ENCODE measurements at regions not wholly inside any gene's neighbourhood (a gene's known extent, or its start where the extent isn't known, plus 50 kb on each side); places are given as distances from the start of the nearest gene placed in this dataset.

GRCh38 chr4:37001688-37002436, 242.7 kb upstream of the NWD2 start (continued):
- TF ChIP-seq TGIF2 (CRISPR knock-in tag; IDR thresholded peaks at IDR 0.05) (no peak), TRIM24 (IDR thresholded peaks at IDR 0.05) (peak in 1 of 2 experiments; percentile 26; a peak in 1 of 4 replicates), SMAD3 (CRISPR knock-in tag; conservative IDR thresholded peaks at IDR 0.05) (0 out of 2 replicates have a peak, but pooled peaks have one; percentile 13), ZFX (CRISPR knock-in tag; IDR thresholded peaks at IDR 0.05) (peak; percentile 94), TAL1 (IDR thresholded peaks at IDR 0.05) (no peak), PHF8 (IDR thresholded peaks at IDR 0.05; ENCODE audit: borderline replicate concordance, low read length) (peak; percentile 84), POLR2H (tag; IDR thresholded peaks at IDR 0.05; ENCODE audit: low read depth) (peak; percentile 82), TAF1 (IDR thresholded peaks at IDR 0.05; ENCODE audit: control insufficient read depth, extremely low read depth, insufficient read depth, low read length, severe bottlenecking) (peak; percentile 82), ZSCAN29 (IDR thresholded peaks at IDR 0.05) (no peak), SREBF1 (IDR thresholded peaks at IDR 0.05; ENCODE audit: borderline replicate concordance, low read depth, low read length) (no peak), NR1H2 (CRISPR knock-in tag; IDR thresholded peaks at IDR 0.05) (no peak), ZNF217 (CRISPR knock-in tag; IDR thresholded peaks at IDR 0.05) (no peak), GABPA (tag; conservative IDR thresholded peaks at IDR 0.05; ENCODE audit: low read depth) (peak; percentile 84), E2F6 (IDR thresholded peaks at IDR 0.05; ENCODE audit: borderline replicate concordance in 1 of 2, extremely low read depth in 1 of 2, insufficient read depth in 1 of 2, insufficient read length in 1 of 2, low read depth in 1 of 2, low read length in 1 of 2, poor library complexity in 1 of 2, severe bottlenecking in 1 of 2) (peak in 1 of 2 experiments; percentile 6), TBP (optimal IDR thresholded peaks at IDR 0.05; ENCODE audit: low read depth, low read length) (peak; percentile 45), BDP1 (IDR thresholded peaks at IDR 0.05; ENCODE audit: insufficient read depth, insufficient read length) (no peak), CAMTA2 (CRISPR knock-in tag; conservative IDR thresholded peaks at IDR 0.05) (no peak)
- TF ChIP-seq, protein P1, sequence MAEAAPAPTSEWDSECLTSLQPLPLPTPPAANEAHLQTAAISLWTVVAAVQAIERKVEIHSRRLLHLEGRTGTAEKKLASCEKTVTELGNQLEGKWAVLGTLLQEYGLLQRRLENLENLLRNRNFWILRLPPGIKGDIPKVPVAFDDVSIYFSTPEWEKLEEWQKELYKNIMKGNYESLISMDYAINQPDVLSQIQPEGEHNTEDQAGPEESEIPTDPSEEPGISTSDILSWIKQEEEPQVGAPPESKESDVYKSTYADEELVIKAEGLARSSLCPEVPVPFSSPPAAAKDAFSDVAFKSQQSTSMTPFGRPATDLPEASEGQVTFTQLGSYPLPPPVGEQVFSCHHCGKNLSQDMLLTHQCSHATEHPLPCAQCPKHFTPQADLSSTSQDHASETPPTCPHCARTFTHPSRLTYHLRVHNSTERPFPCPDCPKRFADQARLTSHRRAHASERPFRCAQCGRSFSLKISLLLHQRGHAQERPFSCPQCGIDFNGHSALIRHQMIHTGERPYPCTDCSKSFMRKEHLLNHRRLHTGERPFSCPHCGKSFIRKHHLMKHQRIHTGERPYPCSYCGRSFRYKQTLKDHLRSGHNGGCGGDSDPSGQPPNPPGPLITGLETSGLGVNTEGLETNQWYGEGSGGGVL (CRISPR knock-in tag; IDR thresholded peaks at IDR 0.05) = no peak
- TF ChIP-seq, protein P2, sequence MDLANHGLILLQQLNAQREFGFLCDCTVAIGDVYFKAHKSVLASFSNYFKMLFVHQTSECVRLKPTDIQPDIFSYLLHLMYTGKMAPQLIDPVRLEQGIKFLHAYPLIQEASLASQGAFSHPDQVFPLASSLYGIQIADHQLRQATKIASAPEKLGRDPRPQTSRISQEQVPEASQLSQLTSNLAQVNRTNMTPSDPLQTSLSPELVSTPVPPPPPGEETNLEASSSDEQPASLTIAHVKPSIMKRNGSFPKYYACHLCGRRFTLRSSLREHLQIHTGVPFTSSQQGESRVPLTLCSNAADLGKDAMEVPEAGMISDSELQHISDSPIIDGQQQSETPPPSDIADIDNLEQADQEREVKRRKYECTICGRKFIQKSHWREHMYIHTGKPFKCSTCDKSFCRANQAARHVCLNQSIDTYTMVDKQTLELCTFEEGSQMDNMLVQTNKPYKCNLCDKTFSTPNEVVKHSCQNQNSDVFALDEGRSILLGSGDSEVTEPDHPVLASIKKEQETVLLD (IDR thresholded peaks at IDR 0.05) = no peak
- TF ChIP-seq, protein P3, sequence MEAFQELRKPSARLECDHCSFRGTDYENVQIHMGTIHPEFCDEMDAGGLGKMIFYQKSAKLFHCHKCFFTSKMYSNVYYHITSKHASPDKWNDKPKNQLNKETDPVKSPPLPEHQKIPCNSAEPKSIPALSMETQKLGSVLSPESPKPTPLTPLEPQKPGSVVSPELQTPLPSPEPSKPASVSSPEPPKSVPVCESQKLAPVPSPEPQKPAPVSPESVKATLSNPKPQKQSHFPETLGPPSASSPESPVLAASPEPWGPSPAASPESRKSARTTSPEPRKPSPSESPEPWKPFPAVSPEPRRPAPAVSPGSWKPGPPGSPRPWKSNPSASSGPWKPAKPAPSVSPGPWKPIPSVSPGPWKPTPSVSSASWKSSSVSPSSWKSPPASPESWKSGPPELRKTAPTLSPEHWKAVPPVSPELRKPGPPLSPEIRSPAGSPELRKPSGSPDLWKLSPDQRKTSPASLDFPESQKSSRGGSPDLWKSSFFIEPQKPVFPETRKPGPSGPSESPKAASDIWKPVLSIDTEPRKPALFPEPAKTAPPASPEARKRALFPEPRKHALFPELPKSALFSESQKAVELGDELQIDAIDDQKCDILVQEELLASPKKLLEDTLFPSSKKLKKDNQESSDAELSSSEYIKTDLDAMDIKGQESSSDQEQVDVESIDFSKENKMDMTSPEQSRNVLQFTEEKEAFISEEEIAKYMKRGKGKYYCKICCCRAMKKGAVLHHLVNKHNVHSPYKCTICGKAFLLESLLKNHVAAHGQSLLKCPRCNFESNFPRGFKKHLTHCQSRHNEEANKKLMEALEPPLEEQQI (IDR thresholded peaks at IDR 0.05) = peak; percentile 55; the same call in 1 of the 2 replicates
